ENCODE measurements at regions not wholly inside any gene's neighbourhood (a gene's known extent, or its start where the extent isn't known, plus 50 kb on each side); places are given as distances from the start of the nearest gene placed in this dataset.

DNA sequence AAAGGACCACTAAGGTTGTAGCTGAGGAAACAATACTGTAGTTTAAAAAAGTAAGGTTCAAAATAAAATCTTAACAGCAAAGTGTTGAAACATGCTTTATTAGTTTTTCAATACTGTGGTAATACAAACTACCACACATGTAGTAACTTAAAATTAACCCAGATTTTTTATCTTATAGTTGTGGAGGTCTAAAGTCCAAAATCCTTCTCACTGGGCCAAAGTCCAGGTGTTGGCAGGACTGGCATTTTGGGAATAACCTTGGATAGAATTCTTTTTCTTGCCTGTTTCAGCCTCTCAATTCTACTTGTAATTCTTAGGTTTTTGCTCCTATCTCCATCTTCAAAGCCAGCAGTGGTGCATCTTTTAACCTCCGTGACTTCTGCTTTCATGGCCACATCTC lies 942.0 kb downstream of the TSN start:
- Mint-ChIP-seq H3K27me3 (ENCODE audit: low read depth) (no peaks in the 10 kb centered on the region), H3K9me3 (no peaks in the 10 kb centered on the region), H3K4me1 (no peaks in the 10 kb centered on the region), H3K27ac (ENCODE audit: unreplicated experiment) (no peak overlapping the region), H3K36me3 (ENCODE audit: low read depth) (no peaks in the 10 kb centered on the region), H3K4me3 (no peak overlapping the region)
- TF ChIP-seq, protein P1, sequence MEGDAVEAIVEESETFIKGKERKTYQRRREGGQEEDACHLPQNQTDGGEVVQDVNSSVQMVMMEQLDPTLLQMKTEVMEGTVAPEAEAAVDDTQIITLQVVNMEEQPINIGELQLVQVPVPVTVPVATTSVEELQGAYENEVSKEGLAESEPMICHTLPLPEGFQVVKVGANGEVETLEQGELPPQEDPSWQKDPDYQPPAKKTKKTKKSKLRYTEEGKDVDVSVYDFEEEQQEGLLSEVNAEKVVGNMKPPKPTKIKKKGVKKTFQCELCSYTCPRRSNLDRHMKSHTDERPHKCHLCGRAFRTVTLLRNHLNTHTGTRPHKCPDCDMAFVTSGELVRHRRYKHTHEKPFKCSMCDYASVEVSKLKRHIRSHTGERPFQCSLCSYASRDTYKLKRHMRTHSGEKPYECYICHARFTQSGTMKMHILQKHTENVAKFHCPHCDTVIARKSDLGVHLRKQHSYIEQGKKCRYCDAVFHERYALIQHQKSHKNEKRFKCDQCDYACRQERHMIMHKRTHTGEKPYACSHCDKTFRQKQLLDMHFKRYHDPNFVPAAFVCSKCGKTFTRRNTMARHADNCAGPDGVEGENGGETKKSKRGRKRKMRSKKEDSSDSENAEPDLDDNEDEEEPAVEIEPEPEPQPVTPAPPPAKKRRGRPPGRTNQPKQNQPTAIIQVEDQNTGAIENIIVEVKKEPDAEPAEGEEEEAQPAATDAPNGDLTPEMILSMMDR (conservative IDR thresholded peaks at IDR 0.05), result no peak
- DNase-seq (ENCODE audit: low read depth, low spot score), result no peak

DNA sequence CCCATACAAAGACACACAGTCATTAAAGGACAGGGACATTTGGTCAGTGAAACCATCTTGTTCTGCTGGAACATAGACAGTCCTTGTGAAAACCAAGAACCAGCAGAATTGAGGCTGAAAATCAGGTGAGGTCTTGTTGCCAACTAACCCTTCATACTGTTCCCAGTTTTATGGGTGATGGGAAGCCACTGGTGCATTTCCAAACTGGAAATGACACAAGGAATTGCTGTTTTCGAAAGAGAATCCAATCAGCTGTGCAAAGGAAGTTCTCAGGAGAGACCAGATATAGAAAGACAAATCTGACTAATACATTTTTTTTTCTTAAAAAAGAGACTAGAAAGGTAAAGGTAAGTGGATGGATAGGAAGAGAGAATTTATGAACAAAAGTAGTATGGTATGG lies 948.2 kb downstream of the TSN start:
- Mint-ChIP-seq H3K36me3 (ENCODE audit: low read depth) (no peaks in the 10 kb centered on the region), H3K9me3 (no peaks in the 10 kb centered on the region), H3K4me3 (no peak overlapping the region), H3K4me1 (no peaks in the 10 kb centered on the region), H3K27ac (ENCODE audit: unreplicated experiment) (no peak overlapping the region), H3K27me3 (ENCODE audit: low read depth) (no peaks in the 10 kb centered on the region)
- TF ChIP-seq, protein P1 (conservative IDR thresholded peaks at IDR 0.05), result no peak
- DNase-seq (ENCODE audit: low read depth, low spot score), result no peak

DNA sequence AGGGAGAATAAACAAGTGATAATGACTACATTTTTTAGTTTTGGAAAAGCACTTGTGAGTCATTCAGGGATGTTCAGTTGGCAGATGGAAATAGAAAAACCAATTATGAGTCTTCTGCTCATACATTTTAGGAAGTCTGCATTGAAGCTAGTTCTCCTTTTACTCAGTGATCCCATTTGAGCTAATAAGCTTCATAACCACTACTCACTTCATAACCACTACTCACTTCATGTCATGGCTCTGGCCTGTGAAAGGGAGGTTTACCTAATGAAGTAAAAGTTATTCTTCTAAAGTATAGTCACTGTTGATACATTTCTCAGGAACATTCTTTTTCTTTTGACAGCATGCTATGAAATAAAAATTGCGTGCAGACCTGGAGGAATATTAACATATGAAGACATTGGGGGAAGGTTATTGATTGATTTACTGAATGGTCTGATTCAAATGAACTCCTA lies 948.7 kb downstream of the TSN start:
- no peaks in the 10 kb centered on the region for H3K4me1 Mint-ChIP-seq
- TF ChIP-seq, protein P1 (conservative IDR thresholded peaks at IDR 0.05), result no peak
- H3K27ac Mint-ChIP-seq (ENCODE audit: unreplicated experiment), result no peak overlapping the region
- no peak for DNase-seq (ENCODE audit: low read depth, low spot score)
- no peaks in the 10 kb centered on the region for H3K36me3 Mint-ChIP-seq (ENCODE audit: low read depth)
- H3K4me3 Mint-ChIP-seq, result no peak overlapping the region
- no peaks in the 10 kb centered on the region for H3K27me3 Mint-ChIP-seq (ENCODE audit: low read depth)
- no peaks in the 10 kb centered on the region for H3K9me3 Mint-ChIP-seq

DNA sequence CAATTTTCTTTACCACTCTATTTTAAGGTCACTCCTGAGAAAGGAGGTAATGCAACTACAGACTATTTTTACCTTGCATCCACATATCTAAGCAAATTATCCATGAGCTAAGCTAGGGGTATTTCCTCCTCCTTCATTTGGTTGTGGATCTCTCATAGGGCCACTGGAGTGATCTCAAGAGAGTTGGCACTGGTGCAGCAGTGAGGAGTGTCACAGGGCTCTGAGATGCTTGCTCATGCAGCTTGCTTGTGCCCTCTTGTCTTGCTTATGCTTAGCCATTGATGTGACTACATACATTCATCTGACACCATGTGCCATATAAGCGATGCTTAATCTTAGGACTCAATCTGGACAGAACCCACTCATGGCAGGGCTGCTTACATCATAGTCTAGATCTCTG lies 950.3 kb downstream of the TSN start:
- no peak overlapping the region for H3K27ac Mint-ChIP-seq (ENCODE audit: unreplicated experiment)
- no peaks in the 10 kb centered on the region for H3K4me1 Mint-ChIP-seq
- TF ChIP-seq, protein P1 (conservative IDR thresholded peaks at IDR 0.05), result no peak
- peaks cover 3% of the 10 kb centered on the region for H3K9me3 Mint-ChIP-seq
- no peak for DNase-seq (ENCODE audit: low read depth, low spot score)
- no peak overlapping the region for H3K4me3 Mint-ChIP-seq
- no peaks in the 10 kb centered on the region for H3K27me3 Mint-ChIP-seq (ENCODE audit: low read depth)
- no peaks in the 10 kb centered on the region for H3K36me3 Mint-ChIP-seq (ENCODE audit: low read depth)

DNA sequence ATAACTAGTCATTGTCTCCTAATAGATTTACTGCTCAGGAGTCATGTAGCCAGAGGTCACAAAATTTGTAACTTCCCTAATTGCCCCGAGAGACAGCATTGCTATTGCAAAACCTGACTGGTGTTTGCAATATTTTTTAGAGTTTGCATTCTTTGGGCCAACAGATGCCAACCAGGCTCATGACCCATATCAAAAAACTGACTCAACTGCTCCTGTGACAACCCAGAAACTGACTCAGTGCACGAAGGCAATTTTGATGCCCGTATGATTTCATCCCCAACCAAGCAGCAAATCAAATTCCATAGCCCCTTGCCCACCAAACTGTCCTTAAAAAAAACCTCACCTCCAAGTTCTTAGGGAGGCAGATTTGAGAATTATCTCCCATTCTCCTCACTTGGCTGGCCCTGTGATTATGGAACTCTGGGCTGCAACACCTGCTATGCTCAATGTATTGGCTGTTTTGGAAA lies 951.3 kb downstream of the TSN start:
- TF ChIP-seq, protein P1 (conservative IDR thresholded peaks at IDR 0.05), result no peak
- no peak overlapping the region for H3K4me3 Mint-ChIP-seq
- H3K4me1 Mint-ChIP-seq, result no peaks in the 10 kb centered on the region
- DNase-seq (ENCODE audit: low read depth, low spot score), result no peak
- peaks cover 3% of the 10 kb centered on the region for H3K9me3 Mint-ChIP-seq
- H3K27ac Mint-ChIP-seq (ENCODE audit: unreplicated experiment), result no peak overlapping the region
- H3K27me3 Mint-ChIP-seq (ENCODE audit: low read depth), result no peaks in the 10 kb centered on the region
- H3K36me3 Mint-ChIP-seq (ENCODE audit: low read depth), result no peaks in the 10 kb centered on the region

Data from neural crest cell (in vitro differentiated cells).